ES-I3 (cell line): ENCODE measurements at regions not wholly inside any gene's neighbourhood (a gene's known extent, or its start where the extent isn't known, plus 50 kb on each side); places are given as distances from the start of the nearest gene placed in this dataset.

ENCODE experiments used
- H3K36me3 ChIP-seq: 2 replicates; pipeline ENCODE4 v1.6.1; 2013; ENCODE audit warnings: mild to moderate bottlenecking, low read length, control low read depth, moderate library complexity; ENCODE audit not compliant: insufficient read depth
- H3K4me1 ChIP-seq: 2 replicates; pipeline ENCODE4 v1.6.1; 2013; ENCODE audit warnings: mild to moderate bottlenecking, control low read depth, low read length; ENCODE audit not compliant: insufficient read depth
- H3K9ac ChIP-seq: 2 replicates; pipeline ENCODE4 v1.6.1; 2013; ENCODE audit warnings: low read depth, mild to moderate bottlenecking, low read length, moderate library complexity
- H3K9me3 ChIP-seq: 2 replicates; pipeline ENCODE4 v1.6.1; 2013; ENCODE audit warnings: mild to moderate bottlenecking, low read length, moderate library complexity; ENCODE audit not compliant: control insufficient read depth, insufficient read depth

DNA sequence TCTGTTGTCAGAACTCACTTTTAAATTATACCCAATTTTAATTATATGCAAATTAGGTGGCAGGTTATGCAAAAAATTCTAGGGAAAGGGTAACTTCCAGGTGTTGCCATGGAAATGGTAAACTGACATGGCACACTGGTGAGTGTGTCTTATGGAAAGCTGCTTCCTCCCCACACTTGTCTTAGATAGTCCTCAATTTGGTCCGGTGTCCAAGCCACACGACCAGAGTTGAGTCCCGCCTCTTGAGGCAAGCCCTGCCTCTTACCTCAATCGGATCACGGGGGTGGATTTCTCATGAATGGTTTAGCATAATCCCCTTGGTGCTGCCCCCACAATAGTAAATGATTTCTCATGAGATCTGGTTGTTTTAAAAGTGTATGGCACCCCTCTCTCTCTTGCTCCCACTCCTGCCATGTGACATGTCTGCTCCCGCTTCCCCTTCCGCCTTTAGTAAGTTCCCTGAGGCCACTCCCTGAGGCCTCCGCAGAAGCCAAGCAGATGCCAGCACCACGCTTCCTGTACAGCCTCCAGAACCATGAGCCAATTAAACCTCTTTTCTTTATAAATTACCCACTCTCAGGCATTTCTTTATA is 74.9 kb downstream of the MATN1 start:
- Histone ChIP-seq H3K4me1 (peaks cover 9% of the 10 kb centered on the region), H3K9me3 (no peaks in the 10 kb centered on the region), H3K36me3 (no peaks in the 10 kb centered on the region), H3K9ac (no peak overlapping the region)

DNA sequence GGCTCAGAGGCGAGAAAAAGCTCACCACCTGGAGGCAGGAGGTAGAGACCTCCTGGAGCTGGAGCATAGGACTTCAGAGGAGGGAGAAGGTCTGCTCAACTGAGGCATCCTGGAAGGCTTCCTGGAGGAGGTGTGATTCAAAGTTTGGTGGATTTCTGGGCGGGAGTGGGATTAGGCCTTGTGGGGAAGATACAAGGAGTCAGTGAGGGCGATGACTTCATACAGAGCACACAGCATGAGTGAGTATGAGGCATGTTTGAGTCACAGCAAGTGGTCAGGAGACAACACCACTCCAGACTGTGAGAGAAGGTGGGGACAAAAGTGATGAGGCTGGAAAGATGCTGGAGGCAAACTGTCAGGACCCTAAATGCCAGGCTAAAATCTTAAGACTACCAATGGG is 77.6 kb downstream of the MATN1 start:
- Histone ChIP-seq H3K9ac (no peak overlapping the region), H3K36me3 (no peaks in the 10 kb centered on the region), H3K9me3 (no peaks in the 10 kb centered on the region), H3K4me1 (no peaks in the 10 kb centered on the region)

DNA sequence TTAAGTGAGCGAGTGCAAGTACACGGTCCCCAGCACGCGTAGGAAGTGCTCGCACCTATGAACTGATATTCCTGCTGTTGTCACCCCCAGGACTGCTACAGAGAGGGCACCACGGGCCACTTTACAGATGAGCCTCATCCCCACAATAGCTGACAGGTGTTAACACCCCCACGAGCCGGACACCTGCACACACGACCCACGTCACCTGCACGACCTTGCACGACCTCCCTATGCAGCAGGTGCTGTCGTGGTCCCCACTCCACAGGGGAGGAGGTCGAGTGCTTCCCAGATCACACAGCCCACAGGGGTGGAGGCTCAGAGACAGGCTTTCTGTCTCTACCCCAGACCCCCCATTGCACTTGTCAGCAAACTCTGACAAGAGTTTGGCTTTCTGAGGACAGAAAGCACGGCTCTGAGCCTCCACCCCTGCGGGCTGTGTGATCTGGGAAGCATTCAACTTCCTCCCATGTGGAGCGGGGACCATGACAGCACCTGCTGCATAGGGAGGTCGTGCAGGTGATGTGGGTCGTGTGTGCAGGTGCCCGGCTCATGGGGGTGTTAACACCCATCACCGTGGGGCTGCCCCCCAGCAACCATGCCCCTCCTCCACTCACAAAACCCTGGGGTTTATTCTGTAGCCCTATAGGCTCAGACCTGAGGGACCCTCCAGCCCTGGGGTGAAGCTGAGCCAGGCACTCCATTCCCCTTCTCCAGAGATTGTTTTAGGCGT is 80.8 kb downstream of the MATN1 start:
- Histone ChIP-seq H3K9me3 (no peaks in the 10 kb centered on the region), H3K36me3 (no peaks in the 10 kb centered on the region), H3K4me1 (no peaks in the 10 kb centered on the region)

DNA sequence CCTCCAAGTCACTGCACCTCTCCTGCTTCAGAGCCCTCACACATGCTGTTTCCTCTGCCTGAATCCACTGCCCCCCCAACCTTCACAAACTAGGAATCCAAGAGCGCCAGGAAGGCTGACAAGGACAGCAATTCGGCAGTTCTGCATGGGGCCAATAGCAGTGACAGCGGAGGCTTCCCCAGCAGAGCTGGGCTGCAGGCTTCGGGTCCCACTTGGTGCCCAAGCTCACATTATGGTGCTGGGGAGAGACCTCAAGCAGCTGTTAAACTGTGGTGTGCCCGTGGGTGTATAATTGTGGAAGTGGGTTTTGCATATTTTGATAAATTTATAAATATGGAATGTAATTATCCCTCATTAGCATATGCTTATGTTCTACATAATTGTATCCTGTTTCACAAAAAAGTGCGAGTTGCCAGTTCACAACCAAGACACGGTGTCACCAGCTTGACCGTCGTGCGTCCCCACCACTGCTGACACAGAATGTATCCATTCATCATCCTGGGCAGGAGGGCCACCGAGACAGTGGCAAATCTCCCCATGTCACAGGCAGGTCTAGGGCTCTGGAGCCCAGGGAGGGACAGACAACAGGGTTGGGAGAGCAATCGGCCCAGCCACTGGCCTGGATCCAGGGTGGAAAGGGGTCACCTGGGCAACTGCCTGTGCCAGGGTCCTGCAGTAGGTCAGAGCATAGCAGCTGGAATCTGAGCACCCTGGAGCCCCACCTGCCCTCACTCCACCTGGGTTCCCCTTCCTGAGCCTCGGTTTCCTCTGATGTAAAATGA is 81.6 kb downstream of the MATN1 start:
- H3K9me3 ChIP-seq: no peaks in the 10 kb centered on the region
- H3K4me1 ChIP-seq: no peaks in the 10 kb centered on the region
- no peaks in the 10 kb centered on the region for H3K36me3 ChIP-seq
- no peak overlapping the region for H3K9ac ChIP-seq

More for the DNA sequence above, 80.8 kb downstream of the MATN1 start:
- H3K9ac ChIP-seq: no peak overlapping the region

DNA sequence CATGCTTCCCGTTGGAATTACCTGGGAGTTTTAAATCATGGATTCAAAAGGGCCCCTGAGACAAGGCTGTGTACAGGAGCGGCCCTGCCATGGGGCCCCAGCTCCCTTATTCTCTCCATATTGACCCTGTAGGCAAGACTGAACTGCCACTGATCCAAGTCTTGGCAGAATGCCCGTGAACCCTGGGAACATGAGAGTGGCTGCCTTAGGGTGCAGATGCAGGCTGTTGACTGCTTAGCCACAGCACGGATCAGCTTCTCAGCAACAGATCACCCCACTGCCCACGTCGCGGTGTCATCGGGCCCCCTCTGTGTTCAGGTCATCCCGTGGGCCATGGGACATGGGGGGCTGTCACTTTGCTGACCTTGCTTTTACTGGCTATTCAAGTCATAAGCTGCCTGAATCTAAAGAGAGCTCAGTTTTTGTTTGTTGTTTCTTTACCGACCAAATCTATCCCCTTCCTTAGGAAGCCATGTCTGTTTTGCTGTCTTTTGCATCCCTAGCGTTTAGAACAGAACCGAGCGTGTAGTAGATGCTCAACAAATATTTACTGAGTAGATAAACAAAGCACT is 83.4 kb downstream of the MATN1 start:
- H3K36me3 ChIP-seq: no peaks in the 10 kb centered on the region
- no peak overlapping the region for H3K9ac ChIP-seq
- H3K9me3 ChIP-seq: no peaks in the 10 kb centered on the region
- H3K4me1 ChIP-seq: no peaks in the 10 kb centered on the region

DNA sequence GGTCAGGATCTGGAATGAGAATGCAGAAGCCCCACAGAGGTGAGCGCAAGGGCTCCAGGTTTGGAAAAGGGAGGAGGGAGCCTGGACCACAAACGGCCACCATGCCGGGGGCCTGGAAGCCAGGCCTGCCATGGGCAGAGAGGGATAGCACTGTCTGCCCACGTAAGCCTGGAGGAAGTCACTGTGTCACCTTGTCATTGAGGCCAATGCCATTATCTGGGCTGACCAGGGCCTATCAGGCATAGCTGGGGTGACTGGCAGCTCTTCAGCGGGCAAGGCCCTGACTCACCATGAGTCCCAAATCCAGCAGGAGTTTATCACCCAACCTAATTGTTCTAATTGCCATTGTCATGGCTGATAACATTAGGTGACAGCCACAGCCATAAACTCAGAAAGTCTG is 84.6 kb downstream of the MATN1 start:
- H3K9ac ChIP-seq: no peak overlapping the region
- no peaks in the 10 kb centered on the region for H3K9me3 ChIP-seq
- H3K36me3 ChIP-seq: no peaks in the 10 kb centered on the region
- H3K4me1 ChIP-seq: no peaks in the 10 kb centered on the region

DNA sequence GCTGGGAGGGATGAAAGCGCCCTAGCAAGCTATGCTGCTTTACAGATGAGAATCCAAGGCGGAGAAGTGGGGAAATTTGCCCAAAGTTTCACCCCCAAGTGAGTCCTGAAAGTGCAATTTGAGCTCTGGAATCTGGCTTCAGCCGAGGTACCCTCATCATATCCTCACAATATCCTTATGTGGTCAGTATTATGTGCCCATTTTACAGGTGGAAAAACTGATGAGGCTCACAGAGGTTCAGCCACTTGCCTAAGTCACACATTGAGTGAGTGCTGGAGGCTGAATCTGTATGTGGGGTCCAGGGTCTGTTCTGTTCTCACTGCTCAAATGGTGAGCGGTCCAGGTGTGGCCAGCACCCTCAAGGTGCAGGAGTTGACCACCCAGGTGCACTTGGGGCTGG is 85.3 kb downstream of the MATN1 start:
- no peaks in the 10 kb centered on the region for H3K36me3 ChIP-seq
- no peak overlapping the region for H3K9ac ChIP-seq
- H3K4me1 ChIP-seq: no peaks in the 10 kb centered on the region
- no peaks in the 10 kb centered on the region for H3K9me3 ChIP-seq

DNA sequence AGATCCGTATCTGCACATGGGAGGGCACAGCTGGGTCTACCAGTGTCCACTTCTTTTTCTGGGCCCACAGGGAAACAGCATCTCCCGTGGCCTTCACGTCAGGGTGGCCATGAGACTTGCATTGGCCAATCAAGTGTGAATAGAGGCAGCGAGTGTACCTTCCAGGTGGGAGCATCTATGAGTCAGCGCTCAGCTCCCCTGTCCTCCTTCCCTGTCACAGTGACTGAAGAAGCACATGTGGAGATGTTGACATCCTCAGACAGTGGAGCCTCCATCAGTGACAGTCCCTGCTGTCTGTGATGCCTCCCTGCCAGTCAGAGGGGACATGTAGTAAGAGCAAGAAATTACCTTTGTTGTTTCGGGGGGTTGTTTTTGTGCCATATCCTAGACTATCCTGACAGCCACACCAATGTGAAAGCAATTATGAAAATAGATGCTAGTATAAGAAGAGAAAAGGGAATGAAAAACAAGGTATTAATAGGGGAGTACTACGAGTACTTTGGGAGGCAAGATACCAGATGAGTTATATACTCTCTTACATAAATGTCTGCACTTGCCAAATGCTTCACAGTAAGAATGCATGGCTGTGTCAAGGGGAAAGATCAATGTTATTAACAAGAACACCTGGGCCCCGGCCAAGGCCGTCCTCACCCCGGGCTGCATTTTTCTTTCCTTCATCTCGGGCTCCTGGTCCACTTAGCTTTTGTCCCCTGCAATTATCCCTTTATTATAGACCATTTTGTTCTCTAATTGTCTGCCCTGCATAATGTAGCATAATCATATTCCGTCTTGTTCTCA is 86.0 kb downstream of the MATN1 start:
- Histone ChIP-seq H3K4me1 (no peaks in the 10 kb centered on the region), H3K9ac (no peak overlapping the region), H3K36me3 (no peaks in the 10 kb centered on the region), H3K9me3 (no peaks in the 10 kb centered on the region)

DNA sequence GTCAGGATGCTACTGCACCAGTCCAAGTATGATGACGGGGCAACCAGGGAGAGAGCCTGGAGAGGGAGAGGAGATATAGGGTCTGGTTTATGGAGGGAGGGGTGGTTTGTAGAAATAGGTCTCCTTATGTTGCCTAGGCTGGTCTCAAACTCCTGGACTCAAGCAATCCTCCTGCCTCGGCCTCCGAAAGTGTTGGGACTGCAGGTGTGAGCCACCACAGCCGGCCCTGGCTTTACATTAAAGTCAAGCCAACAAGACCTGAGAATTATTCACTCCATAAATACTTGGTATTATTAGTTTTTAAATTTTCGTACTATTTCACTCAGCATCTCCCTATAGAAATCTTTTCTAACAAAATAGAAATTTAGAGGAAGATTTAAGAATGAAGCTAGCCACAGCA is 86.8 kb downstream of the MATN1 start:
- Histone ChIP-seq H3K4me1 (no peaks in the 10 kb centered on the region), H3K9me3 (no peaks in the 10 kb centered on the region), H3K36me3 (no peaks in the 10 kb centered on the region), H3K9ac (no peak overlapping the region)

DNA sequence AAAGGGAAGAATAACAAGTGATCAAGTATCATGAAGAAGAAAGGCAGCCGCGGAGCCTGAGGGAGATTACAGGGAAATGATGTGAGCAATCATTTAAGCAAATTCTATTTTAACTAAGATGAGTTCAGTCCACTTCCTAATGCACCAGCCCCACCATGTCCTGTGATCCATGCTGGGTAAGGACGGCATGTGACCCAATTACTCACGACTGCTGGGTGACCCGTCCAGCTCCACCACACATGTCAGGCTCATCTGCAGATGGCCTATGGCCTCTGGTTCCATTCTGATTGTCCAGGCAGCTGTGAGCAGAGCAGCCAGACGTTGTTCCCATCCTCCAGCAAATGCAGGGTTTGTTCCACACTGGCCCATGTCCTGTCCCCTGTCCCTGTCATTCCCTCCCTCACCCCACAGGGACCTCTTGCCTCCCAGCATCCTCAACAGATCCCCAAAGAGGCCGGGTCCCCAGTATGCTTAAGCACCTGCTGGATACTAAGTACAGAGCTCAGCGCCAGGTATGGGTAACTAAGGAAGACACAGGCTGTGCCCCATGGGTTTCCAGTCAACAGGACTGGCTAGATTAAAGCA is 87.9 kb downstream of the MATN1 start:
- Histone ChIP-seq H3K9ac (no peak overlapping the region), H3K4me1 (no peaks in the 10 kb centered on the region), H3K36me3 (no peaks in the 10 kb centered on the region), H3K9me3 (no peaks in the 10 kb centered on the region)

DNA sequence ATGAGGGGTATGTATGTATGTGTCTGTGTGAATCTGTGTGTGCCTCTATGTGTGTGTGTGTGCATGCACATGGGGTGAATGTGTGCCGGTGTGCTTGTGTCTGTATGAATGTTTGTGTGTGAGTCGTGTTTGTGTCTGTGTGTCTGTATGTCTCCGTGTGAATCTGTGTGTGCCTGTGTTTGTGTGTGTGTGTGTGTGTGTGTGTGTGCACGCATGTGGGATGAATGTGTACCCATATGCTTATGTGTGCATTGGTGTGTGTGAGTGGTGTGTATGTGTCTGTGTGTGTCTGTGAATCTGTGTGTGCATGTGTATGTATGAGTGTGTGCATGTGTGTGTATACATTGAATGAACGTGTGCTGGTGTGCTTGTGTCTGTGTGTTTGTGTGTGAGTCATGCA is 88.9 kb downstream of the MATN1 start:
- Histone ChIP-seq H3K4me1 (no peaks in the 10 kb centered on the region), H3K9me3 (no peaks in the 10 kb centered on the region)

DNA sequence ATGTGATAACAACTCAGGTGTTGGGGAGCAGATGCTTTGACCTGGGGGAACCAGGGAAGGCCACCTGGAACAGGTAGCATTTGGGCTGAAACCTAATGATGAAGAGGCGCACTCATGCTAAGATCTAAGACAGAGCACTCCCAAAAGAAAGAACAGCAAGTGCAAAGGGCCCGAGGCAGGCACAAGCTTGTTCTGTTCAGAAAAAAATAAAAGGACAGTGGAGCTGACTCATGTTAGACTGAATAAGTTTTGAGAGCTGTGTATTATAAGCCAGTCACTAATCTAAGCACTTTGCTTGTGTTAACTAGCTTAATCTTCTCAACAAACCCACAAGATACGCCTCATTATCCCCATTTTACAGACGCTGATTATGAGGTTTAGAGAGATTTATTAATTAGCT is 90.1 kb downstream of the MATN1 start:
- no peaks in the 10 kb centered on the region for H3K9me3 ChIP-seq
- no peak overlapping the region for H3K9ac ChIP-seq
- no peaks in the 10 kb centered on the region for H3K4me1 ChIP-seq
- H3K36me3 ChIP-seq: no peaks in the 10 kb centered on the region

More for the DNA sequence above, 88.9 kb downstream of the MATN1 start:
- Histone ChIP-seq H3K36me3 (no peaks in the 10 kb centered on the region), H3K9ac (no peak overlapping the region)

DNA sequence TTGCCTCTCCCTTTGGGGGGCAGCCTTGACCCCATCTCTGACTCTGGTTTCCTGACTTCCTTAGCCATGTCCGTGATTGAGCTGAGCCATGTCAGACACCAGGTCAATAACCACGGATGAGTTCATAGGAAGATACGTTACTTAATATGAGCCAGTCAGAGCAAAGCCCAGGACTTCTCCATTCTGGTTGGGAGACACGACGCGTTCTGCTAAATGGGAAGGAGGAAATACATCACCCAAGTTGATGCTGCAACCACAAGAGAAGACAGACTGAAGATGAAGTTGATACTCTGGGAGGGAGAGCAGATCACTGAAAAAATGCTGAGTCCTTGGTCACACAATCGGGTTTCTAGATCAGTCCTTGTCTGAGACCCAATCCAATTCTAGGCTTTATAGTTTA is 90.9 kb downstream of the MATN1 start:
- H3K9ac ChIP-seq: no peak overlapping the region
- no peaks in the 10 kb centered on the region for H3K9me3 ChIP-seq
- H3K4me1 ChIP-seq: no peaks in the 10 kb centered on the region
- no peaks in the 10 kb centered on the region for H3K36me3 ChIP-seq

DNA sequence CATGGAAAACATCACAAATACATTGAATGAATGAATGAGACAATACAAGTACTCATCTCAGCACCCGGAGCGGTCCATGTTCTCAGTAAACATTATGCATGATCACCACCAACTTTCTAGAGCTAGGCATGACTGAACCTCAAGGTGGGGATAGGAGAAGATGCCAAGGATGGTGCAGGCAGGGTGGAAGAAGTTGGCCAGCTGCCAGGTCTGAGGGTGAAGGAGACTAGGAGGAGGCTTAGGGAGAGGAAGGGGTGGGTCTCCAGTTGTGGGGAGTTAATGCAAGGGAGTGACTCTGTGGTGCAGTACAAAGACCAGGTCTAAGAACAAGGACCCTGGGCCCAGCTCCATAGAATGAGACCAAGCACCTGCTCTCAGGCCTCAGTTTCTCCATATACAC is 91.7 kb downstream of the MATN1 start:
- no peak overlapping the region for H3K9ac ChIP-seq
- no peaks in the 10 kb centered on the region for H3K9me3 ChIP-seq
- H3K4me1 ChIP-seq: no peaks in the 10 kb centered on the region
- H3K36me3 ChIP-seq: no peaks in the 10 kb centered on the region
